ENCODE measurements at regions not wholly inside any gene's neighbourhood (a gene's known extent, or its start where the extent isn't known, plus 50 kb on each side); places are given as distances from the start of the nearest gene placed in this dataset.

GRCh38 chr1:222339376-222339947, 208.4 kb downstream of the HHIPL2 start:
- Histone ChIP-seq H3K23ac (ENCODE audit: insufficient read length) (no peak overlapping the region), H3K4ac (replicated peaks; ENCODE audit: insufficient read length, low read depth, low read length) (no peak overlapping the region), H3K79me2 (ENCODE audit: control insufficient read depth in 1 of 2, insufficient read depth in 2 of 2, low read length in 2 of 2) (no peaks in the 10 kb centered on the region), H3K27ac (ENCODE audit: low read depth, low read length) (no peak overlapping the region), H3K9ac (replicated peaks in 1 of 4; ENCODE audit: extremely low read depth in 1 of 4, low read depth in 3 of 4, low read length in 3 of 4) (no peak overlapping the region), H2AK5ac (ENCODE audit: low read depth, low read length) (no peak overlapping the region), H3K18ac (ENCODE audit: extremely low read depth, low read length) (no peak overlapping the region), H3K23me2 (ENCODE audit: low read depth, low read length) (peaks cover 3% of the 10 kb centered on the region; the same call in 1 of the 2 replicates), H2AFZ (ENCODE audit: low read length) (no peak overlapping the region), H3K9me3 (ENCODE audit: insufficient read depth in 2 of 2, low read depth in 1 of 2, low read length in 1 of 2) (no peaks in the 10 kb centered on the region), H2BK5ac (ENCODE audit: low read depth, low read length) (no peak overlapping the region), H2BK120ac (replicated peaks; ENCODE audit: low read depth, low read length) (no peak overlapping the region), H3K56ac (replicated peaks; ENCODE audit: insufficient read length, low read depth, low read length) (no peak overlapping the region), H3K4me1 (replicated peaks in 1 of 4; ENCODE audit: control insufficient read depth in 3 of 4, insufficient read depth in 4 of 4, low read length in 3 of 4) (no peaks in the 10 kb centered on the region), H2BK12ac (ENCODE audit: low read depth, low read length) (no peak overlapping the region), H3K4me3 (ENCODE audit: extremely low read depth in 1 of 4, insufficient read depth in 2 of 4, low read depth in 3 of 4, low read length in 4 of 4) (no peak overlapping the region), H3K27me3 (replicated peaks in 1 of 4; ENCODE audit: control insufficient read depth in 3 of 4, extremely low read depth in 1 of 4, insufficient read depth in 3 of 4, low read length in 3 of 4) (no peaks in the 10 kb centered on the region), H4K5ac (ENCODE audit: insufficient read length, low read depth, low read length) (no peak overlapping the region), H4K91ac (replicated peaks; ENCODE audit: insufficient read length, low read length) (no peak overlapping the region), H2BK15ac (ENCODE audit: low read length) (no peak overlapping the region), H2BK20ac (ENCODE audit: low read length) (no peak overlapping the region), H3K36me3 (ENCODE audit: control insufficient read depth in 2 of 4, insufficient read depth in 4 of 4, low read length in 3 of 4) (no peaks in the 10 kb centered on the region), H3K79me1 (ENCODE audit: low read depth, low read length) (no peaks in the 10 kb centered on the region), H4K20me1 (replicated peaks in 1 of 2; ENCODE audit: control insufficient read depth in 1 of 2, insufficient read depth in 2 of 2, low read length in 2 of 2) (no peaks in the 10 kb centered on the region), H3K4me2 (ENCODE audit: insufficient read depth in 1 of 2, low read depth in 2 of 2, low read length in 2 of 2) (no peak overlapping the region), H4K8ac (ENCODE audit: extremely low read depth, insufficient read depth, low read length) (no peak overlapping the region), H3K14ac (ENCODE audit: insufficient read length) (no peak overlapping the region)
- FAIRE-seq (no peak), DNase-seq (ENCODE audit: low read depth in 1 of 2, low spot score in 2 of 2) (no peak)
- WGBS, 2 experiments (ENCODE audit: extremely low coverage in 1 of 2, insufficient coverage in 1 of 2, insufficient read length in 1 of 2, insufficient replicate concordance in 2 of 2, low coverage in 1 of 2, low lambda C conversion rate in 2 of 2, missing lambda C conversion rate in 1 of 2) = 92% methylated on average over 7 of the region's 7 CpGs; no CpG with 5 or more reads in 1 of the 2 experiments
- POLR2A ChIA-PET (ENCODE audit: partially characterized antibody) = no interaction called here
- CTCF ChIA-PET (ENCODE audit: partially characterized antibody) = interaction anchor here (0.6 kb wide), 1 partner anchor 236 kb away, joined by 3 read pairs; no protein-coding TSS in a partner anchor
- TF ChIP-seq, protein P1, sequence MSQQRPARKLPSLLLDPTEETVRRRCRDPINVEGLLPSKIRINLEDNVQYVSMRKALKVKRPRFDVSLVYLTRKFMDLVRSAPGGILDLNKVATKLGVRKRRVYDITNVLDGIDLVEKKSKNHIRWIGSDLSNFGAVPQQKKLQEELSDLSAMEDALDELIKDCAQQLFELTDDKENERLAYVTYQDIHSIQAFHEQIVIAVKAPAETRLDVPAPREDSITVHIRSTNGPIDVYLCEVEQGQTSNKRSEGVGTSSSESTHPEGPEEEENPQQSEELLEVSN (IDR thresholded peaks at IDR 0.05) = no peak
- no peak for TF ChIP-seq BACH1 (IDR thresholded peaks at IDR 0.05; ENCODE audit: low read length)
- TF ChIP-seq RXRA (IDR thresholded peaks at IDR 0.05; ENCODE audit: insufficient read depth, low read depth, low read length) = no peak
- no peak for TF ChIP-seq TCF12 (IDR thresholded peaks at IDR 0.05; ENCODE audit: low read depth, low read length)
- TF ChIP-seq RAD21 (IDR thresholded peaks at IDR 0.05 in 1 of 2, conservative IDR thresholded peaks at IDR 0.05 in 1 of 2; ENCODE audit: low read depth in 2 of 2, low read length in 2 of 2) = no peak
- TF ChIP-seq ASH2L (IDR thresholded peaks at IDR 0.05; ENCODE audit: low read length) = no peak
- no peak for TF ChIP-seq CHD2 (IDR thresholded peaks at IDR 0.05; ENCODE audit: low read length)
- no peak for TF ChIP-seq GTF2F1 (IDR thresholded peaks at IDR 0.05; ENCODE audit: borderline replicate concordance, low read depth, low read length)
- TF ChIP-seq USF2 (IDR thresholded peaks at IDR 0.05; ENCODE audit: low read length) = no peak
- no peak for TF ChIP-seq SIN3A (conservative IDR thresholded peaks at IDR 0.05 in 1 of 2, IDR thresholded peaks at IDR 0.05 in 1 of 2; ENCODE audit: low read depth in 1 of 2, low read length in 2 of 2)
- TF ChIP-seq HDAC2 (IDR thresholded peaks at IDR 0.05; ENCODE audit: borderline replicate concordance in 1 of 2, low read depth in 2 of 2, low read length in 2 of 2) = no peak
- TF ChIP-seq CBX5 (IDR thresholded peaks at IDR 0.05; ENCODE audit: low read depth, low read length) = no peak

All from H1 (cell line).